Keratinocyte (primary cell): ENCODE measurements at regions not wholly inside any gene's neighbourhood (a gene's known extent, or its start where the extent isn't known, plus 50 kb on each side); places are given as distances from the start of the nearest gene placed in this dataset.

Experiments
- CTCF ChIP-seq, 3 experiments: IDR thresholded peaks in 1 of 3; conservative IDR thresholded peaks in 1 of 3; optimal IDR thresholded peaks in 1 of 3; 2 replicates in 2 of 3; 3 replicates in 1 of 3; pipeline versions ENCODE3 to v1.5.1; 2011; ENCODE audit warnings: low read length in 3 of 3, mild to moderate bottlenecking in 3 of 3, moderate library complexity in 2 of 3, control low read depth in 1 of 3, inconsistent platforms in 1 of 3; ENCODE audit not compliant: insufficient read depth in 2 of 3; ENCODE audit errors: extremely low read depth in 1 of 3
- EZH2 ChIP-seq: IDR thresholded peaks from one replicate; pipeline ENCODE4 v1.6.1; 2012; ENCODE audit warnings: inconsistent platforms, mild to moderate bottlenecking, low read length, moderate library complexity

GRCh38 chr5:51622161-51622790, 239.0 kb downstream of the ISL1 start:
- TF ChIP-seq CTCF (optimal IDR thresholded peaks at IDR 0.05 in 1 of 3, IDR thresholded peaks at IDR 0.05 in 1 of 3, conservative IDR thresholded peaks at IDR 0.05 in 1 of 3; ENCODE audit: extremely low read depth in 1 of 3, insufficient read depth in 2 of 3, low read length in 3 of 3) (no peak), EZH2 (no peak)
